ENCODE measurements at regions not wholly inside any gene's neighbourhood (a gene's known extent, or its start where the extent isn't known, plus 50 kb on each side); places are given as distances from the start of the nearest gene placed in this dataset.

DNA sequence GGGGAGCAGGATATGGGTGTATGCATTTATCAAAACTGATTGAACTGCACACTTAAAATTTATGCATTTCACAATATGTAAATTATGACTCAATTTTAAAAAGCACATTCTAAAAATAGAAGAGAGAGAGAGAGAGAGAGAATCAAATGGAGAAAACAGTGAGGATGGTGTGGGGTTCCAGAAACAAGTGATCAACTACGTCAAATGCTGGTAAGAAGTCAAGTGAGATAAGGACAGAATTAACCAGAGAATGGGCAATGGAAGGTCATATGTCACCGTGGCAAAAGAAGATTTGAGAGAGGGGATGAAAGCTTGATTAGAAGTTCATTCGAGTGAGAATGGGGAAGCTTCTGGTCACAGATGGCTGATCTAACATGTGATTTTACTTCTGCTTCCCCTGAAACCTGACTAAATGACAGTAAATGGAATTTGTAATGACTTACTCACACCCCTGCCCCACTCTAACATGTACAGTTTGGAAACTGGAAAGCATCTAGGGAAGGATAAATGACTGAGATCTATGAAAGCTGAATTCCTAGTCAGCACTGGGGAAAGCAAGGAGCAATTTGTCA, 276.5 kb upstream of the AMIGO2 start:
- Histone ChIP-seq H3K4me3 (no peak overlapping the region), H3K4me1 (peaks cover 3% of the 10 kb centered on the region), H3K27ac (no peak overlapping the region), H3K9me3 (no peaks in the 10 kb centered on the region), H3K36me3 (no peaks in the 10 kb centered on the region), H3K27me3 (no peaks in the 10 kb centered on the region)
- DNase-seq (ENCODE audit: extremely low spot score in 2 of 2), result no peak
- TF ChIP-seq, protein P1, sequence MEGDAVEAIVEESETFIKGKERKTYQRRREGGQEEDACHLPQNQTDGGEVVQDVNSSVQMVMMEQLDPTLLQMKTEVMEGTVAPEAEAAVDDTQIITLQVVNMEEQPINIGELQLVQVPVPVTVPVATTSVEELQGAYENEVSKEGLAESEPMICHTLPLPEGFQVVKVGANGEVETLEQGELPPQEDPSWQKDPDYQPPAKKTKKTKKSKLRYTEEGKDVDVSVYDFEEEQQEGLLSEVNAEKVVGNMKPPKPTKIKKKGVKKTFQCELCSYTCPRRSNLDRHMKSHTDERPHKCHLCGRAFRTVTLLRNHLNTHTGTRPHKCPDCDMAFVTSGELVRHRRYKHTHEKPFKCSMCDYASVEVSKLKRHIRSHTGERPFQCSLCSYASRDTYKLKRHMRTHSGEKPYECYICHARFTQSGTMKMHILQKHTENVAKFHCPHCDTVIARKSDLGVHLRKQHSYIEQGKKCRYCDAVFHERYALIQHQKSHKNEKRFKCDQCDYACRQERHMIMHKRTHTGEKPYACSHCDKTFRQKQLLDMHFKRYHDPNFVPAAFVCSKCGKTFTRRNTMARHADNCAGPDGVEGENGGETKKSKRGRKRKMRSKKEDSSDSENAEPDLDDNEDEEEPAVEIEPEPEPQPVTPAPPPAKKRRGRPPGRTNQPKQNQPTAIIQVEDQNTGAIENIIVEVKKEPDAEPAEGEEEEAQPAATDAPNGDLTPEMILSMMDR (IDR thresholded peaks at IDR 0.05), result no peak
- TF ChIP-seq POLR2AphosphoS5 (IDR thresholded peaks at IDR 0.05; ENCODE audit: insufficient read depth in 1 of 2, low read depth in 1 of 2), result no peak
- intact Hi-C loops (cut with DNase I), result no loop called here

DNA sequence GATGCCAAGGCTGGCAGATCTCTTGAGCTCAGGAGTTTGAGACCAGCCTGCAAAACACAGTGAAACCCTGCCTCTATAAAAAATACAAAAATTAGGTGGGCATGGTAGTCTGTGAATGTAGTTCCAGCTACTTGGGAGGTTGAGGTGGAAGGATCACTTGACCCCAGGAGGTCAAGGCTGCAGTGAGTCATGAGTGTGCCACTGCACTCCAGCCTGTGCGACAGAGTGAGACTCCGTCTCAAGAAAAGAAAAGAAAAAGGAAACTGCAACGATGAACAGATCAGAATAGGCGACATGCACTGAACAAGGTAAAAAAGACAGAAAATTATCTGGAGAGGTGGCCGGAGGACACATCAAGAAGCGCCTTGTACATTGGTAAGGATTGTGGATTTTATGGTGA, 273.7 kb upstream of the AMIGO2 start:
- TF ChIP-seq POLR2AphosphoS5 (IDR thresholded peaks at IDR 0.05; ENCODE audit: insufficient read depth in 1 of 2, low read depth in 1 of 2) (no peak), POLR2A (IDR thresholded peaks at IDR 0.05) (no peak)
- TF ChIP-seq, protein P1 (IDR thresholded peaks at IDR 0.05), result no peak
- no peaks in the 10 kb centered on the region for H3K27me3 ChIP-seq
- no peak for DNase-seq (ENCODE audit: extremely low spot score in 2 of 2)
- no peaks in the 10 kb centered on the region for H3K4me1 ChIP-seq
- H3K36me3 ChIP-seq, result no peaks in the 10 kb centered on the region
- H3K27ac ChIP-seq, result no peak overlapping the region
- intact Hi-C loops (cut with DNase I), result no loop called here
- no peak overlapping the region for H3K4me3 ChIP-seq
- H3K9me3 ChIP-seq, result no peaks in the 10 kb centered on the region

DNA sequence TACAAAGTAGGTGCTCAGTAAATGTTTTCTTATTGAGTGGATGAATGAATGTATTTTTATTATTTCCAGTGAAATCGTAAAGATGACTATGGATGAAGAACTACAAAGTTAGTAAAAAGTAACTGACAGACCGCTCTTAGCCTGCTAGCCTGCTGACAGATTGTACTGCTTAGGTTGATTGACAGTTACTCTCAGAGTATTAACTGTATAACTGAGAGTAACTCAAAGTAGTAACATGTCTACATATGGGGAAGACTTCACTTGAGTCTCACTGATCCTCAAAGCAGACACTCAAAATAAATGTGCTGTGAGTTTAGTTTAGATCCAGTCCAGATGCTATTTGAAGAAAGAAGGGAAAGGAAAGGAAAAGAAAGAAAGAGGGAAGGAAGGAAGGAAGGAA, 272.3 kb upstream of the AMIGO2 start:
- Histone ChIP-seq H3K4me3 (no peak overlapping the region), H3K4me1 (no peaks in the 10 kb centered on the region), H3K27ac (no peak overlapping the region), H3K36me3 (no peaks in the 10 kb centered on the region), H3K27me3 (no peaks in the 10 kb centered on the region), H3K9me3 (no peaks in the 10 kb centered on the region)
- intact Hi-C loops (cut with DNase I), result no loop called here
- DNase-seq (ENCODE audit: extremely low spot score in 2 of 2), result no peak
- TF ChIP-seq POLR2A (IDR thresholded peaks at IDR 0.05) (no peak), POLR2AphosphoS5 (IDR thresholded peaks at IDR 0.05; ENCODE audit: insufficient read depth in 1 of 2, low read depth in 1 of 2) (no peak)
- TF ChIP-seq, protein P1 (IDR thresholded peaks at IDR 0.05), result no peak

DNA sequence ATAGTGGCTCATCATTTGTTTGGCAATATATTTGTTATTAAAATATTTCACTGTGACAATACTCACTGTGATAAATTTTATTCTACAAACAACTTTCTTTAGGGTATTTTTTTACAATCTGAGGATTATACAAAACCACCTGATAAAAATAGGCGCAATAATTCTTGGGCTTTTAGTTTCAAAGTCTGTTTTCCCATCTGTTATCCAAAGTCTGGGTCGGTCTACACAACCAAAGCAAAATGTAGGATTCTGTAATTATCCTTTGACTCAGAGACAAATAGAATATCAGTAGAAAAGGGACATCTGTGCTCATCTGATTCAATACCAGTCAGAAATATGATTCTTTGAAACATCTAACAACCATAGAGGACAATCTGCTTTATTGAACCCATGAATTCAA, 271.8 kb upstream of the AMIGO2 start:
- Histone ChIP-seq H3K27me3 (no peaks in the 10 kb centered on the region), H3K27ac (no peak overlapping the region), H3K36me3 (no peaks in the 10 kb centered on the region), H3K9me3 (no peaks in the 10 kb centered on the region), H3K4me1 (no peaks in the 10 kb centered on the region), H3K4me3 (no peak overlapping the region)
- no peak for TF ChIP-seq POLR2A (IDR thresholded peaks at IDR 0.05)
- no peak for TF ChIP-seq POLR2AphosphoS5 (IDR thresholded peaks at IDR 0.05; ENCODE audit: insufficient read depth in 1 of 2, low read depth in 1 of 2)
- TF ChIP-seq, protein P1 (IDR thresholded peaks at IDR 0.05), result no peak
- intact Hi-C loops (cut with DNase I), result no loop called here
- DNase-seq (ENCODE audit: extremely low spot score in 2 of 2), result no peak

DNA sequence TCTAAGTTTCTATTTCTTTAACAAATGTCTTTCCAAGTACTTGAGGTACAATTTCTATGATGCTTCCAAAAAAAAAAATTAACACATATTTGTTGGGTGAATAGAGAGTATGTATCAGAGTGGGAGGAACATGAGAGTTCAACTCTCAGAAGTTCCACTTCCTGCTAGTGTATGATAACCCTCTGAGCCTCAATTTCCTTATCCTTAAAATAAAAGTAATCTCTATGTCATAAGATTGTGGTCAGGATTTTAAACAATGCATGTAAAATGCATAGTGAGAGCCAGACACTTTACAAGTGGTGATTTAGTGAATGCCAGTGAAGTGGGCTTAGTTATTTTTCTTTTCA, 270.3 kb upstream of the AMIGO2 start:
- intact Hi-C loops (cut with DNase I), result no loop called here
- no peaks in the 10 kb centered on the region for H3K4me1 ChIP-seq
- no peak overlapping the region for H3K27ac ChIP-seq
- DNase-seq (ENCODE audit: extremely low spot score in 2 of 2), result no peak
- no peak overlapping the region for H3K4me3 ChIP-seq
- no peaks in the 10 kb centered on the region for H3K36me3 ChIP-seq
- TF ChIP-seq POLR2AphosphoS5 (IDR thresholded peaks at IDR 0.05; ENCODE audit: insufficient read depth in 1 of 2, low read depth in 1 of 2), result no peak
- TF ChIP-seq POLR2A (IDR thresholded peaks at IDR 0.05), result no peak
- TF ChIP-seq, protein P1 (IDR thresholded peaks at IDR 0.05), result no peak
- H3K27me3 ChIP-seq, result no peaks in the 10 kb centered on the region
- H3K9me3 ChIP-seq, result no peaks in the 10 kb centered on the region

Data from vagina (tissue), 2 donors.